Activated T-cell treated with anti-CD3 and anti-CD28 coated beads for 24 hours (primary cell): ENCODE measurements at regions not wholly inside any gene's neighbourhood (a gene's known extent, or its start where the extent isn't known, plus 50 kb on each side); places are given as distances from the start of the nearest gene placed in this dataset.
"Not testable (repeated sequence)": the region's sequence is repeated elsewhere in the genome, so short reads cannot be mapped to it uniquely, and the experiment has no call there.

Experiments used
- DNase-seq: peaks from one replicate; pipeline ENCODE4 v3.0.0-alpha.2; 2020; ENCODE audit warnings: low read depth

DNA sequence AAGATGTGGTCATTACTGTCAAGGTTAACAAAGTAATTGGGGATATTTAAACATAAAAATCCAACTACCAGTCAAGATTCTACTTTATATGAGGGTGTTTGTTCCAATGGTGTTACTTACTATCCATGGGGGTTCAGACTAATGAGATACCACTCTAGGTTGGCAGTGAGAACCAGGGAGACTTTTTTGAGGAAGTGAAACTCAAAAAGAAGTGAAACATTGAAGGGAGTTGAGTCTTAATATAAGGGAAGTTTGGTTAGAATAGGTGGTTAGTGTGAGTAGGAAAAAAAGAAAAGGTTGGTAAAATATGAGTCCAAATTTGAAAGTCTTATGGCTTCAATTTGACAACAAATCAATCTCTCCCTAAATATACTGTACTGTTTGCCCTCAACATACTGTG is 123.6 kb upstream of the ANK3 start:
- DNase-seq, result no peak

DNA sequence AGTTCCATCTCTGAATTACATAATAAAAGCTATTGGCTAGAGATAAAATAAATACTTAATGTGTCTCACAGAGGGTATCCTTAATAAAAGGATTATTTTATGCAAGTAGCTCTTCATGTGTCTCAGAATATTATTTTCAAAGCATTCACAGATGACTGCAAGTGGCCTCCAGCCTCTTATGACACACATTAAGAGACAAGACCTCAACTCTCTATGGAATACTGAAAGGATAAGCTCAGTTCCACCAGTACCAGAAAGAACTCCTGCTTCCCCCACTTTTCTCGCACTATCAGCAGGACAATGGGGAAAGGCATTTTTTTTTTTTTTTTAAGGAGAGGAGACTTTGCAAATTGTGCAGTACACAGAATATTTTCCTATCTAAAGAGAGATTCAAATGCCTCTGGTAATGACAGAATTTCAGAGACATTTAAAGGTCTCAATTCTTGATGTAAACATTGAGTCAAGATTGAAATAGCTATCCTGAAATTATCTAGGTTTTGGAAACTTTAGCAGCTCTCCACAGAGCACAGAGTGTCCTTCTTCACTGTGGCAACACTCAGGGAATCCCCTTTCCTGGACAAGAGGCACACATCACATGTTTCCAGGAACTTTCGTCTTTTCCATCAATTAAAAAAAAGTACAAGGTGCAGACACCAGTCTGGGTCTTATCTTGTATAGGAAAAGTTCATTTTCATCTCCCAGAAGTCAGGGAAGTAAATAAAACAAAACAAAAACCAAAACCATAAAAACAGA is 122.0 kb upstream of the ANK3 start:
- no peak for DNase-seq

DNA sequence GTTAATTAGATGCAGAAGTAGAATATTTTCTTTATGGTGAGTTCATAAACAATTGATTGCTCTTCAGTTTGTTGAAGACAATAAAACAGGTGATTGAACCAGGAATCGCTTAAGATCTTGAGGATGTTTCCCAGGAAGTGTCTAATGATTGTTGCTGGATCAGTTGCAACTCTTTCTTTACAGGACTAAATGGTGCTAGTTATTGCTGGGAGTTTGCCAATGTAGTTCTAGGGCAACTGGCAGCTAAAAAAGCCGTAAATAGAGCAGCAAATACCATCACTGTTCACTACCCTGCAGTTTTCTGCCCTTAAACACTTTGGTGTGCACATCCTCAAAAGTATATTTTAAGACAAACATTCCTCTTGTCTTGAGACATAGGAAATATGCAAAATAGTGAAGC is 119.2 kb upstream of the ANK3 start:
- DNase-seq, result no peak

DNA sequence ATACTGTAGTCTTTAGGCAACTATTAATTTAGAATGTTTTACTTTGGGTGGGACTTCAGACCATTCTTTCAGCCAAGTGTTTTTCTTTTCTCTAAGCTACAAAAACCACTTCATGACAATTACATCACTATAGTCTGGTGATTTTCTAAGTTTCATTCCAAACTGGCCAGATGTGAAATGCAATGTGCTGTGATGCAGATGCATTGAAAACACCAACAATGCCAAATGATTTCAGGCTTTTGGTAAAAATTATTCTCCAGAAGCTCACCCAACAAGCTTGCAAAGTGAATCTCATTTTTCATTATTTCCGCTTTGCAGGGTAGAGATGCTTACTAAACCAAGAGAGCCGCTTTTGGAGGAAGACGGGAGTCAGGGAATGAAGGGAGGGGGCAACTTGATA is 118.4 kb upstream of the ANK3 start:
- DNase-seq, result no peak

DNA sequence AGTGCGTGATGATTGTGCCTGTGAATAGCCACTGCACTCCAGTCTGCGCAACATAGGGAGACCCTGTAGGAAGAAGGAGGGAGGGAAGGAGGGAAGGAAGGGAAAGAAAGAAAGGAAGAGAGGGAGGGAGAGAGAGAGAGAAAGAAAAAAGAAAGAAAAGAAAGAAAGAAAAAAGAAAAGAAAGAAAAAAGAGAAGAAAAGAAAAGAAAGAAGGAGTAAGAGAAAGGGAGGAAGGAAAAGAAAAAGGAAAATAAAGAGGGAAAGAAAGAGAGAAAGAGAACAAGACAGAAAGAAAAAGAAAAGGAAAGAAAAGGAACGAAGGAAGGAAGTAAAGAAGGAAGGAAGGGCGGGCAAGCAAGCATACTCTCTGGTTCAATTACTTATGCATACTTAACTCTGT is 112.9 kb upstream of the ANK3 start:
- no peak for DNase-seq

DNA sequence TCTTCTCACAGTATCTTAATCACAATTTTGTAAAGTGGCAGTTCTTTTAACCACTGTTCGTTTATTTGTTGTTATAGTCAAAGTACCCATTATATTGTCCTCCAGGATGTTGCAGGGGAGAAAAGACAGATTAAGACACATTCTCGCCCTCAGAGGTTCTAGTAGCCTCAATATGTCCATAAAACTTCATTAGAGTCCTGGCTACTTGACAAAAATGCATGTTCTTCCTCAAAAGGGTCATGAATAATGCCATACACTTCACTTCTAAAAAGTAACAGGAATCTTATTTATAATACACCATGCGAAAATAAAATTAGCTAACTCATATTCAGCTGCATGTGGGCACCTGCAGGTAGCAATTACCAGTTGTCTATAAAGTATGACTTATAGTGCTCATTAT is 109.3 kb upstream of the ANK3 start:
- DNase-seq, result no peak

DNA sequence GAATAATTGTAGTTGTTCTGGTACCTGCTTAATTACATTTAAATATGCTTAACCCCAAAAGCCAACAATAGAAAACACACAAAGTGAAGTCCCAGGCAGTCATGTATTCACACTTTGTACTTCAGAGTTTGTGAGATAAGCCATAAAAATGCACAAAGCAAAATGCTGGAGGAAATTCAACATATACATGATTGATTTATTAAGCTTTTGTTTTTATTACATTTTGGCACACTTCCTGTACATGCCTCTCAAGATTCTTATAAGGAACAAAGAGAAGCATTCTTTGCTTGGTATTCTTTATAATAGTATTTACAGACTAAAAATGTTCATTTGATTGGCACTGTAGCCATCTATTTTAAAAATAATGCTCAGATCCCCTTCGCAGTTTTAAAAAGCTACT is 107.7 kb upstream of the ANK3 start:
- DNase-seq, result no peak

DNA sequence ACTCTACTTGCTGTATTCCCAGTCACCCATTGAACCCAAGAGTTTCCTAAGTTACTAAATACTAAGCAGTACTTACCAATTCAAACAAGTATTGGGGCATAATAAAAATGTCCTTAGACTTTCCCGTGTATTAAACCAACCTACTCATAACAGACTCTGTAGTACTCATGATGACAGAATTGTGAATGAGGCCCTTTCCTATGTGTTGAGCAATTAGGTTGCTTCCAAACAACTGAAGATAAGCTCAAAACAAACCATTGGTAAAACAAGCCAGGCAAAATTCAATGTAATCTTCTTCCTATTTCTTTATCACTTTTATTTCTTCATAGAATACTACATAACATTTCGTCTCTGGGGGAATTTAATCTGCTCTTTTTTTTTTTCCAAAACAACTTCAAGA is 106.5 kb upstream of the ANK3 start:
- DNase-seq, result no peak

DNA sequence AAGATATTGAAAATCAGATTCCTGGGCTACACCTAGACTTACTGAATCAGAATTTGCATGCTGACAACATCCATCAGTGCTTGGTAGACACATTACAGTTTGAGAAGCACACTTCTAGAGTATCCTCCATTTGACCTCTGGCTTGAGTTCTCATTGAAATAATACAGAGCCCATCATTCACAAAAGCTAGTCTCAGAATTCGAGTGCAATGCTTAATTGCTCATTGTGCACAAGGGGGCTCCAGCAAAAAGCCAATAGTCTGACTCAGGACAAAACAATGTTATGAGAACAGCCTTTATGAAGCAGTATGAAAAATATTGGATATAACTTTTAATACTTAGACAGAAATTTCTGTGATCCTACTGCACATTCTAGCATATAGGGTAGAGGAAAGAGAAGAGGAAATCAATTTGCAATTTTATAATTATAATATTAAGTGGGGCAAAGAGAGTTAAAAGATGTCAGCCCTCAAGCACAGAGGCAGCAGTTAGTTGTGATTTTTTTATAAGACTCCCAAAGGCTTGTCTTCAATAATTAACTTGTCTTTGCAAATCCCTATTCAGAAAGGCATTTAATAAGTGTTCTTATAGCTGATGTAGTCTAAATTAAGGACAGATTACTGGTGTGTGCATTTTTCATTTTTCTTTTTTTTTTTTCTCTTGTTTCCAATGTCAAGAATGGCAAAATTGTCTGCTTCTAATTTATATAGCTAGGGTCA is 105.8 kb upstream of the ANK3 start:
- no peak for DNase-seq

DNA sequence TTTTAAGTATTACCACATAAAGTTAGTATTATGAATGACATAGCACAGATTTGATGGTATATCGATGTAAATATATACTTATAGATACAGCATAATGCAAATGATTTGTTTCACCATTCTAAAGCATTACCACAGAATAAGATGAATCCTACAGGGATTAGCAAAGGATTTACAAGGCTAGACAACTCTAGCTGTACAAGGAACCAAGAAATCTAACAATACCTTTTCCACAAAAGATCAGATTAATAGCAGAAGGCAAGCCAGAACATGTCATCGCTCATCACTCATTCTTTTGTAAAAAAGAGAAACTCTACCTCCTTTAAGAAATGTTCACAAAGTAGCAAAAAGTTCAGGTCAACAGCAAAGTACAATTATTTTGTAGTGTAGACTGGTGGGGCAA is 105.1 kb upstream of the ANK3 start:
- no peak for DNase-seq

DNA sequence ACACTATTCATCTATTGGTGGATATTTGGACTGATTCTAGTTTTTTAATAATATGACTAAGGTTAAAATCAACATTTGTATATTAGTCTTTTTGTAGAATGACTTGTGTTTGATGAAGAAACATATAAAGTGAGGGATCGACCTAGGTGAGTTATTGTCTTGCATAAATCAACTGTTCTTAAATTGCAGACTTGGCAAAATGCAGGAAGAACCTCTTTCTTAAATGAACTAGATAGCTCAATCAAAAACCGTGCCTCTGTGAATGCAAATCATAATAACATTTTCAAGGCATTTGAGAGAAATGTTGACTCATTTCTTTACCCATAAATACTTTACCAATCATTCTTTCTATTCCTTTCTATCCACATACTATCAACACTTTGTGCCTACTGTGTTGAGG is 101.5 kb upstream of the ANK3 start:
- DNase-seq, result no peak

DNA sequence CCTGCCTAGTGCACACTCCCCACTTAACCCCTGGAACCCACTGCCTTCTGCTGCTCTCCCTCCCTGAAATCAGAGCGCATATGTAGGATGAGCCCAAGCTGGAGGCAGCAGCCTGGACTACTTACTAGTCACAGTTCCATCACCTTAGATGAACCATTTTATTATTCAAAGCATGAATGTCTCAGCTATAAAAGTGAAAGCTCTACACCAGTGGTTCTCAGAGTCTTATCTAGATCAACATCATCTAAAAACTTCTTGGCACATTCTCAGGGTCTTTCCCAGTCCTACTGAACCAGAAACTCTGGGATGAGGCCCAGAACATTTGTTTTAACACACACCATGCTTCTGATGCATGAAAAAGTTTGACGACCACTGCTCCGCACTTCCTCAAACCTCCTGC is 100.3 kb upstream of the ANK3 start:
- DNase-seq, result no peak

DNA sequence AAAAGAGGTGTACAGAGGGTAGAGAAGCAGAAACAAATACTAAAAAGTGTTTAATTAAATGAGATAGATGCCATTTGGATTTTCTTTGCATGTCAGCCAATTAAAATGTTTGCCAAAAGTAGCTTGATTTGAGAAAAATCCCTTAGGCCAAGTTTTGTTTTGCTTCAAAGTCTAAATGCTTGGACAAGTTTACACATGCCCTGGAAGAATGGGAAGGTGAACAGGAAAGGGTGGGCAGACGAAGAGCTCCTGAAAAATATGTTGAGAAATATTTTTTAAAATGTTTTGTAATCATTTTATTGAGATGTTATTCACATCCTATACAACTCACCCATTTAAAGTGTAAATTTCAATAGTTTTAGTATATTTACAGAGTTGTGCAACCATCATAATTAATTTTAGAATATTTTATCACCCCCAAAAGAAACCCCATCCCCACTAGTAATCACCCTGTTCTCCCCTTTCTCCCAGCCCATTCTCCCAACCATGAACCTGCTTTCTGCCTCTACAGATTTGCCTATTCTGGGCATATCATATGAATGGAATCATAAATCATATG is 98.5 kb upstream of the ANK3 start:
- DNase-seq, result no peak

DNA sequence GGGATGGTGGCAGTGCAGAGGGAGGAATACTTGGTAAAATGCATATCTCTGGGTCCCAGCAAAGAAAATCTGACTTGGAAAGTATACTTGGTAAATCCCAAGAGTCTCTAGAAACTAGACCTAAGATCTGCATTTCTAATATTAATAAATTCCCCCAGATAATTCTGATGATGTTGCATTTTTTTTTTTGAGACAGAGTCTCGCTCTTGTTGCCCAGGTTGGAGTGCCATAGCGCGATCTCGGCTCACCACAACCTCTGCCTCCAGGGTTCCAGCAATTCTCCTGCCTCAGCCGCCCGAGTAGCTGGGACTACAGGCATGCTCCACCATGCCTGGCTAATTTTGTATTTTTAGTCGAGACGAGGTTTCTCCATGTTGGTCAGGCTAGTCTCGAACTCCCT is 97.9 kb upstream of the ANK3 start:
- no peak for DNase-seq

DNA sequence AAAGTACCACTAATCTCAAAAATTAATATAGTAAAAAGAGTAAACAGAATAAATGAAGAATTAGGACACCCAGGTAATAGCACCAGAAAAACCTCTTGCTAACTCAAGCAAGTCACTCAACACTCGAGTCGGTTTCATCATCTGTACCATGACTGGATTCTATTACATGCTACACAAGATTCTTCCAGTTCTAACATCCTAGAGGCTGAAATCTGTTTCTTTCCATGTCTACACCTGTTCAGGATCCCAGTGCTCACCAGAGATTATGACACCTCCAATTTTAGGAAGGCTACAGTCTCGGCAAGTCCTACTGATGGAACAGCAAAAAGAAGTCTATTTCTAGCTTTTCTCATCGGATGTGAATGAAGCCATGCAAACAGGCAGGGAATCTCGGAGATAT is 95.3 kb upstream of the ANK3 start:
- DNase-seq, result no peak

DNA sequence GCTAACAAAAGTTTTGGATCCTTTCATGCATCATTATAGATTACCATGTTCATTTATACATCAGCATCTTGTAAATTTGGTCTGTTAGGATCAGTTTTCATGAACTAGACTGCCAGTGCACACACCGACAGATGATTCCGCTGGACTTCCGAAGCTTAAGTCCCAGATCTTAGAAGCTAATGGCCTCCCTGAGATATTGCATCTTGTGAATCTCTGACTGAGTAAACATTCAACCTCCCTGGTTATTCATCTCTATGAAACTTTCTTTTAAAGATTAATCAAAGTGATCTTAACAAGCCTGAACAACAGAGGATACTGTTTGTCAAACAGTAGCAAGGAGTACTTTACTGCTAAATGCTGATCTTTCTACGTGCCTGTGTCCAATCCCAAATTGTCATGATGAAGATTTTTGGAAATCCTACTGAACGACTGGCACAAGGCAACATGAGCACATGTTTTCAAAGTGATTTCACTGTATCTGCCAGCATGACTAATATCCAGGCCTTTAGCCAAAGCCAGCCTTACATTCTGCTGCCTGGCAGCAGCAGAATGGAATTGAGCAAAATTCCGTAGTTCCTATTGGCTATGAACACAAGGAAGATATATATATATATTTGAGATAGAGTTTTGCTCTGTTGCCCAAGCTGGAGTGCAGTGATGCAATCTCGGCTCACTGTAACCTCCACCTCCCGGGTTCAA is 91.3 kb upstream of the ANK3 start:
- DNase-seq, result no peak

DNA sequence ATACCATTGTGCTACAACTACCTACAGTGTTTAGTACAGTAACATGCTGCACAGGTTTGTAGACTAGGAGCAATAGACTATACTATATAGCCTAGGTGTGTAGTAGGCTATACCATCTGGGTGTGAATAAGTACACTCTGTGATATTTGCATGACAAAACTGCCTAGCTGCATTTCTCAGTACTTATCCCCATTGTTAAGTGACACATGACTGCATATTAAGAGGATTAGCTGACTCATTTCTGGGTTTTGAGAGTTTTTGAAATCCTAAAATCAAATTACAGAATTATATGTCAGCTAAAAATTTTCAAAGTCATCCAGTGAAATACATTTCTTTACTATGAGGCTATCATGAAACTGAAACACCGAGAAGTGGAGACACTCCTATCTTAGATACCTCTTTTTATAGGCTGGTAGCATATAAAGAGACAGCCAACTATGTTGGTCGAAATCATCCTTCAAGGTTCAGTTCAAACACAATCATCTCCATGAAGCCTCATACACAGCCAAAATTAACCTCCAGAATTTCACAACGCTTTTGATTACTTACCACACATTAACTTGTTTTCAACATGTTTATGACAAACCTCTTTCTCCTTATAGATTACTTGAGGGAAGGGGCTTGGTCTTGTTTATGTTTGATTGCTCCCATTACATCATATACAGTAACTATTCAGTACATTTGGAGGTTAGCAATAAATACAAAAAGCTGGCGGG is 89.8 kb upstream of the ANK3 start:
- no peak for DNase-seq

DNA sequence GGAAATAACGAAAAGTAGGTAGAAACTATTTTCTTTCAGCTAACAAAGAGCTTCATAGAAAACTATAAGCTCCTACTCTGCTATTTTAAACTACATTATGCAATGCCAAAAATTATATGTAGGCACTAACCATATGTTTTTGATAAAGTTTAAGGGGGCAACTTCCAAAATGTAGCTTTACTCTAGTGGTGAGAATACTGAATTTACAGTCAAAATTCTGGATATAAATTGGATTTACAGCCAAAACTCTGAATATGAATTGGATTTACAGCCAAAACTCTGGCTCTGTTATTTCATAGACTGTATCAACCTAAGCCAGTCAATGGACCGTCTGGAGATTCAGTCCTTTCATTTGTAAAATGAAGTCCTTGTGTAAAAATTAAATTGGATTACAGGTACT is 86.8 kb upstream of the ANK3 start:
- DNase-seq, result no peak

DNA sequence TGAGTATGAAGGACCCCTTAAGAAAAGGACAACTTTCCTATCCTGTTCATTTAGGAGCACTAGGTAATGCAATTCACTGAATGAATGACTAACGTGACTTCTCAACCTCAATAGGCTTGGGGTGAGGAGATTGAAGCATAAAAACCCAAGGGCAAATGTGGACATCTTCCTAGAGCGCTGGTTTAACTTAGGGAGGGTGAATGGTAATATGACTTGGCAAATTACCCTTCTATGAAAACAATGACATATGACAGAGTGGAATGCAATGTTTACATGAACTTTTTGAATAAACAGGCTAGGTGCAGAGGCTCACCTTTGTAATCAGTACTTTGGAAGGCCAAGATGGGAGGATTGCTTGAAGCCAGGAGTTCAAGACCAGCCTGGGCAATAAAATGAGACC is 83.9 kb upstream of the ANK3 start:
- DNase-seq, result no peak

DNA sequence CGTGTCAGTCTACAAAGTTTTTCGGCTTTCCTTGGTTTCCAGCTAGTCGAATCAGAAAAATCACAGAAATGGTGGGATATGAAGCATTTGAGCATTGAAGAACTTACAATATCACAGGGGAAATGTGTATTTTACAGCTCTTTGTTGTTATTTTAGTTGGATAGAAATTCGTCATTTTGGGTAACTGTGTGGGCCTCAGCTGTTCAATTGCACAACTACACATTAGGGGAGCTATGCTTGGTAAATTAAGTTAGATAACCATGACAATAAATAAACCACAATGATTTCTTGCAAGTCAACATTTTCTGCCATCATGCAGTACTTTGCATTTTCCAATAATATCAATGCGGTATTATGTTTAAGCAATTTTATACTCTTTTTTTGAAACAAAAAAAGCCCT is 80.4 kb upstream of the ANK3 start:
- DNase-seq, result no peak

DNA sequence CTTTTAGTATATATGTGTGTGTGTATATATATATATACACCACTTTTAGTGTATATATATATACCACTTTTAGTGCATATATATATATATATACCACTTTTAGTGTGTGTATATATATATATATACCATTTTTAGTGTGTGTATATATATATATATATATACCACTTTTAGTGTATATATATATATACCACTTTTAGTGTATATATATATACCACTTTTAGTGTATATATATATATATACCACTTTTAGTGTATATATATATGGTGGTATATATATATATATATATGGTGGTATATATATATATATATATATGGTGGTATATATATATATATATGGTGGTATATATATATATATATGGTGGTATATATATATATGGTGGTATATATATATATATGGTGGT is 79.5 kb upstream of the ANK3 start:
- not testable (repeated sequence) for DNase-seq

DNA sequence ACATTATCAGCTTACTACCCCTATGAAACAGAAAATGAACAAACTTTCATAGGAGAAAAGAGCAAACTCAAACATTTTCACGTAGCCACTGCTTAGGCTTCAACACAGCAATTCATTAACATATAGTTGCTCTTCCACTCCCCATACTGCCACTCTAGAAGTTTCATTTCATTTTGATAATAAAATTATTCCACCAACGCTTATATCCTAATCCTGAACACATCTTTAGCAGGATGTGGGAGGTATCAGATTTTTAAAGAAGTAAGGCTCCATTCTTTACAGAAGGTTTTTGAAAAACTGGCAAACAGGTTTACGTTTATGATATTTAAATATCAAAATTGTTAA is 77.5 kb upstream of the ANK3 start:
- no peak for DNase-seq
